ENCODE measurements at regions not wholly inside any gene's neighbourhood (a gene's known extent, or its start where the extent isn't known, plus 50 kb on each side); places are given as distances from the start of the nearest gene placed in this dataset.

DNA sequence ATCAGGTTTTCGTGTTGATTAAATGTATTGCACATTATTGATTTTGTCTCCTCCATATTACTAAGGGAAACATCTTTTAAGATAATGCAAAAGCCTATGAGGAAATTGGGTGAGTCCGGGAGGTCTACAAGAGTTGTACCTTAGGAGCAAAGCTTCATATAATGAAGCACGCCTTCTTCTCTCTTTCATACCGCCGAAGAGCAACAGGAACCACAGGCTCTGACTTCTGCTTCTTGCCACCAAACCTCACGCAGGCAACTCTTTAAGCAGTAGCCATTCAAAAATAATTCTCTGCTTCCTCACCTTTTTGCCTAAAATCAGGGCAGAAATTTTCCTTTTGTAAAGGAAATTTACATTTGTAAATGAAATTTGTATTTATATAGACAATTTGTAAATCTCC, 139.6 kb downstream of the SPRY1 start:
- TF ChIP-seq, protein P1, sequence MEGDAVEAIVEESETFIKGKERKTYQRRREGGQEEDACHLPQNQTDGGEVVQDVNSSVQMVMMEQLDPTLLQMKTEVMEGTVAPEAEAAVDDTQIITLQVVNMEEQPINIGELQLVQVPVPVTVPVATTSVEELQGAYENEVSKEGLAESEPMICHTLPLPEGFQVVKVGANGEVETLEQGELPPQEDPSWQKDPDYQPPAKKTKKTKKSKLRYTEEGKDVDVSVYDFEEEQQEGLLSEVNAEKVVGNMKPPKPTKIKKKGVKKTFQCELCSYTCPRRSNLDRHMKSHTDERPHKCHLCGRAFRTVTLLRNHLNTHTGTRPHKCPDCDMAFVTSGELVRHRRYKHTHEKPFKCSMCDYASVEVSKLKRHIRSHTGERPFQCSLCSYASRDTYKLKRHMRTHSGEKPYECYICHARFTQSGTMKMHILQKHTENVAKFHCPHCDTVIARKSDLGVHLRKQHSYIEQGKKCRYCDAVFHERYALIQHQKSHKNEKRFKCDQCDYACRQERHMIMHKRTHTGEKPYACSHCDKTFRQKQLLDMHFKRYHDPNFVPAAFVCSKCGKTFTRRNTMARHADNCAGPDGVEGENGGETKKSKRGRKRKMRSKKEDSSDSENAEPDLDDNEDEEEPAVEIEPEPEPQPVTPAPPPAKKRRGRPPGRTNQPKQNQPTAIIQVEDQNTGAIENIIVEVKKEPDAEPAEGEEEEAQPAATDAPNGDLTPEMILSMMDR (conservative IDR thresholded peaks at IDR 0.05), result no peak
- TF ChIP-seq ZFX (IDR thresholded peaks at IDR 0.05), result no peak
